ENCODE measurements at regions not wholly inside any gene's neighbourhood (a gene's known extent, or its start where the extent isn't known, plus 50 kb on each side); places are given as distances from the start of the nearest gene placed in this dataset.

DNA sequence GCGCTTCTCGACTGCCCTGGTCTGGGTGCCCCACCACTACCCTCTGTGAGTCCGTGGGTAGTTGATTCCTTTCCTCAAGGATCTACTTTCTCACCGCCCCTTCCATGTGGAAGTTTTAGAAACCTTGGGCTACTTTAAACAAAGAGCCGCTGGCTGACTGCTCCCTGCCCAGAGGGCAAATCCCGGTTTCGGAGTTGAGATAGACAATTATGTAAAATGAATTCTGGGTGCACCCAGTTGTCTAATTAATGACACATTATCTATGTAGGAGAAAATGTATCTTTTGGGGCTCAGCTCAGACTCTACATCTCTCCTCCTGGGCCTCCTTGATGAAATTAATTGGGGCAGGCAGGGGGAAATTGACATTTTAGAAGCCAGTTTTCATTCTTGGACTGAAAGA lies 305.4 kb downstream of the UQCRFS1 start:
- Histone ChIP-seq H3K4me1 (replicated peaks; ENCODE audit: insufficient read depth) (no peaks in the 10 kb centered on the region), H4K20me1 (ENCODE audit: insufficient read depth) (no peaks in the 10 kb centered on the region), H3K27ac (no peak overlapping the region), H3K4me3 (no peak overlapping the region), H3K36me3 (ENCODE audit: low read depth) (no peaks in the 10 kb centered on the region), H3K9me3 (ENCODE audit: insufficient read depth, low read depth) (no peaks in the 10 kb centered on the region), H3K27me3 (ENCODE audit: insufficient read depth, low read depth) (peaks cover 92% of the 10 kb centered on the region), H3K4me2 (no peak overlapping the region), H2AFZ (no peak overlapping the region), H3F3A (ENCODE audit: insufficient read depth, low read depth) (no peaks in the 10 kb centered on the region), H3K79me2 (ENCODE audit: low read depth) (no peaks in the 10 kb centered on the region), H3K9me2 (ENCODE audit: insufficient read depth) (no peaks in the 10 kb centered on the region)
- DNase-seq, result no peak
- intact Hi-C loops (cut with micrococcal nuclease; ENCODE audit: unreplicated experiment), result no loop called here
- ChIA-PET POLR2A (ENCODE audit: unreplicated experiment) (no interaction called here), CTCF (no interaction called here)
- BruUV-seq (replicated peaks), result no TSS peak
- TF ChIP-seq EZH2 (IDR thresholded peaks at IDR 0.05; ENCODE audit: low read depth), result no peak
- TF ChIP-seq, protein P1, sequence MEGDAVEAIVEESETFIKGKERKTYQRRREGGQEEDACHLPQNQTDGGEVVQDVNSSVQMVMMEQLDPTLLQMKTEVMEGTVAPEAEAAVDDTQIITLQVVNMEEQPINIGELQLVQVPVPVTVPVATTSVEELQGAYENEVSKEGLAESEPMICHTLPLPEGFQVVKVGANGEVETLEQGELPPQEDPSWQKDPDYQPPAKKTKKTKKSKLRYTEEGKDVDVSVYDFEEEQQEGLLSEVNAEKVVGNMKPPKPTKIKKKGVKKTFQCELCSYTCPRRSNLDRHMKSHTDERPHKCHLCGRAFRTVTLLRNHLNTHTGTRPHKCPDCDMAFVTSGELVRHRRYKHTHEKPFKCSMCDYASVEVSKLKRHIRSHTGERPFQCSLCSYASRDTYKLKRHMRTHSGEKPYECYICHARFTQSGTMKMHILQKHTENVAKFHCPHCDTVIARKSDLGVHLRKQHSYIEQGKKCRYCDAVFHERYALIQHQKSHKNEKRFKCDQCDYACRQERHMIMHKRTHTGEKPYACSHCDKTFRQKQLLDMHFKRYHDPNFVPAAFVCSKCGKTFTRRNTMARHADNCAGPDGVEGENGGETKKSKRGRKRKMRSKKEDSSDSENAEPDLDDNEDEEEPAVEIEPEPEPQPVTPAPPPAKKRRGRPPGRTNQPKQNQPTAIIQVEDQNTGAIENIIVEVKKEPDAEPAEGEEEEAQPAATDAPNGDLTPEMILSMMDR (conservative IDR thresholded peaks at IDR 0.05), result no peak

DNA sequence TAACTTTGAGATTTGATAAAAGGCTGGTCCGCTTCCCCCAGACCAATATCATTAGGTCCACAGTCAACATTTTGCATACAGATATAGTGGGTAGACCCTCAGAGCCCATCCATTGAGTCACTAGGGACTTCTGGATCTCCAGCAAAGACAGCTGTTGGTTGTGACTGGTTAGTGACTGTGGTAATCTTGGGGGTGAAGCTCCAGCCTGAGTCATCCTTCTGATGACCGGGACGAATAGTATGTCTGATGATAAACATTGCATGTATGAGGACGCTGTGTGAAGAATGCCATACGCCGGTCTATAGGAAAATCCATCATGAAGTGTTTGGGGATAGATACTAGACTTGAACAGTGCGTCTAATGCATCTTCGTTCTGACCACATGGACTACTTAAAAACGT lies 307.0 kb downstream of the UQCRFS1 start:
- intact Hi-C loops (cut with micrococcal nuclease; ENCODE audit: unreplicated experiment), result no loop called here
- Histone ChIP-seq H3K79me2 (ENCODE audit: low read depth) (no peaks in the 10 kb centered on the region), H3K9me3 (ENCODE audit: insufficient read depth, low read depth) (no peaks in the 10 kb centered on the region), H3K4me2 (no peak overlapping the region), H2AFZ (no peak overlapping the region), H3K9me2 (ENCODE audit: insufficient read depth) (no peaks in the 10 kb centered on the region), H4K20me1 (ENCODE audit: insufficient read depth) (no peaks in the 10 kb centered on the region), H3F3A (ENCODE audit: insufficient read depth, low read depth) (no peaks in the 10 kb centered on the region), H3K27ac (no peak overlapping the region), H3K27me3 (ENCODE audit: insufficient read depth, low read depth) (peaks cover 92% of the 10 kb centered on the region), H3K4me3 (no peak overlapping the region), H3K4me1 (replicated peaks; ENCODE audit: insufficient read depth) (no peaks in the 10 kb centered on the region), H3K36me3 (ENCODE audit: low read depth) (no peaks in the 10 kb centered on the region)
- no peak for DNase-seq
- no TSS peak for BruUV-seq (replicated peaks)
- ChIA-PET CTCF (no interaction called here), POLR2A (ENCODE audit: unreplicated experiment) (no interaction called here)
- TF ChIP-seq, protein P1 (conservative IDR thresholded peaks at IDR 0.05), result no peak
- TF ChIP-seq EZH2 (IDR thresholded peaks at IDR 0.05; ENCODE audit: low read depth), result no peak

DNA sequence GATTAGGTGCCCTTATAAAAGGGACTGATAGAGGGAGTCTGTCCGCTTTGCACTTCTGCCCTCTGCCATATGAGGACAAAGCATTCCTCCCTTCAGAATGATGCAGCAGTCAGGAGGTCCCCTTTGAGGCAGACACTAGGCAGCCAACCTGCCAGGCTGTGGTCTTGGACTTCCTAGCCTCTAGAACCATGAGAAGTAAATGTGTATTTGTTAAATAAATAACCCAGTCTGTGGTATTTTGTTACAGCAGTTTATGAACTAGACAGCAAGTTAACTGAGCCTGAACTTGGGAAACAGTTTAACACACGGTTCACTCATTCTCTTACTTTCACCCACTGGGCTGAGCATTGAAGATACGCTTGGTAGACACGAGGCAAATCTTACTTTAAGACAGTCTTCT lies 313.2 kb downstream of the UQCRFS1 start:
- no peaks in the 10 kb centered on the region for H3K4me1 ChIP-seq (replicated peaks; ENCODE audit: insufficient read depth)
- H4K20me1 ChIP-seq (ENCODE audit: insufficient read depth), result no peaks in the 10 kb centered on the region
- H3K4me2 ChIP-seq, result no peak overlapping the region
- H3K27ac ChIP-seq, result no peak overlapping the region
- no peak for DNase-seq
- no peaks in the 10 kb centered on the region for H3K9me3 ChIP-seq (ENCODE audit: insufficient read depth, low read depth)
- H3K4me3 ChIP-seq, result no peak overlapping the region
- H2AFZ ChIP-seq, result no peak overlapping the region
- ChIA-PET POLR2A (ENCODE audit: unreplicated experiment) (no interaction called here), CTCF (no interaction called here)
- BruUV-seq (replicated peaks), result no TSS peak
- TF ChIP-seq, protein P1 (conservative IDR thresholded peaks at IDR 0.05), result no peak
- TF ChIP-seq EZH2 (IDR thresholded peaks at IDR 0.05; ENCODE audit: low read depth), result no peak
- H3K27me3 ChIP-seq (ENCODE audit: insufficient read depth, low read depth), result peaks cover 51% of the 10 kb centered on the region
- no peaks in the 10 kb centered on the region for H3F3A ChIP-seq (ENCODE audit: insufficient read depth, low read depth)
- intact Hi-C loops (cut with micrococcal nuclease; ENCODE audit: unreplicated experiment), result no loop called here
- H3K9me2 ChIP-seq (ENCODE audit: insufficient read depth), result no peaks in the 10 kb centered on the region
- no peaks in the 10 kb centered on the region for H3K36me3 ChIP-seq (ENCODE audit: low read depth)
- no peaks in the 10 kb centered on the region for H3K79me2 ChIP-seq (ENCODE audit: low read depth)

Measured in PC-9 (cell line).